Ureter (tissue), 1 donor: ENCODE measurements at regions not wholly inside any gene's neighbourhood (a gene's known extent, or its start where the extent isn't known, plus 50 kb on each side); places are given as distances from the start of the nearest gene placed in this dataset.

Experiments used
- DNase-seq: peaks from one replicate; pipeline ENCODE4 v3.0.0-alpha.2; 2020; ENCODE audit warnings: low spot score
- donor health status: DM: yes; HTN: yes; CAD: no.

DNA sequence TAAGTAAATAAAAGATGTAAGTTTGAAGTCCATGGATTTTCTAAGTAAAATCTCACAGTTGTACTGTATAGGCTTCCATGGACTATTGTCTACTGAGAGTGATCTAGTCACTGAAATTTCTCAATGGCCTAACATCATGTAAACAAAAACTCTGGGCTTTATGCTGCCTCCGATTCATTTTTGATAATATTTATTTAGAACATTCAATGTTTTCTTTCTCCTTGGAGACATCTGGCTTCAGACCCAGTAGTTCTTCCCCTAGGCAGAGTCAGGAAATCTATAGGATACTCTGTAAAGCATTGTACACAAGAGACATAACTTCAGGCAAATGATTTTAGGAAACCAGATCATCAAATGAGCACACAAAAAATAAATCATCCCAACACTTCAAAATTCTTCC is 1208.6 kb upstream of the ZEB2 start:
- no peak for DNase-seq

DNA sequence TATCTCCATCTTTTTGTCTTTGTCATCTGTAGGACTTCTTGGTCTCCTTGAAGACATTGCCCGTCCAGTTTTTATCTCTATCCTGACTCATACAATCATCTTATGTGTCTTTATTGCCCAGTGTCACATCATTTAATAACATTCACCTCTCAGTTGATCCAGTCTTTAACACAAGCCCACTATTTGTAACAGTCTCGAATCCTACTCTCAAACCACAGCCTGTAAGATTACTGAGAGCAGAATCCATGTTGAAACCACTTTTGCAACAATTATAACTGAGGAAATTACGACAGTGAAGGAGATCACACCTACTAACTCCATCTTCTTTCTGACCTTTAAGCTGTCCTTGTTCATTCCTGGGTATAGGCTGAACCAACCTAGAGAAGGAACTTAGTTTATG is 1206.0 kb upstream of the ZEB2 start:
- no peak for DNase-seq

- DNase-seq, result no peak
Observed at GRCh38 chr2:145724311-145724898, 1204.5 kb upstream of the ZEB2 start.

GRCh38 chr2:145723872-145724271 is 1204.0 kb upstream of the ZEB2 start:
- DNase-seq, result no peak

GRCh38 chr2:145721681-145722080 is 1201.8 kb upstream of the ZEB2 start:
- no peak for DNase-seq

GRCh38 chr2:145715601-145716000 is 1195.7 kb upstream of the ZEB2 start:
- DNase-seq, result no peak

DNA sequence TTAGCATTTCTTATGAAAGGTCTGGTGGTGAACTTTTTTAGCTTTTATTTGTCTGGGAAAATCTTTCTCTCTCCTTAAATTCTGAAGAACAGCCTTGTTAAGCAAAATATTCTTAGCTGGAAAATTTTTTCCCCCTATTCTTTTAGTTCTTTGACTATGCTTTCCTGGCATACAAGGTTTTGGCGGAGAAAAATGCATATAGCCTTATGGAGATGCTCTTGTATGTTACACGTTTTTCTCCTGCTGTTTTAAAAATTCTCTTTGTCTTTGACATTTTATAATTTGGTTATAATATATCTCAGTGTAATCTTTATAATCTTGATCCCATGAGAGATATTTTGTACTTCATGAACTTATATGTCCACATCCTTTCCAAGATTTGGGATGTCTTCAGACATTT is 1190.4 kb upstream of the ZEB2 start:
- DNase-seq, result no peak

- DNase-seq, result no peak
Observed at GRCh38 chr2:145702305-145702704, 1182.4 kb upstream of the ZEB2 start.

DNA sequence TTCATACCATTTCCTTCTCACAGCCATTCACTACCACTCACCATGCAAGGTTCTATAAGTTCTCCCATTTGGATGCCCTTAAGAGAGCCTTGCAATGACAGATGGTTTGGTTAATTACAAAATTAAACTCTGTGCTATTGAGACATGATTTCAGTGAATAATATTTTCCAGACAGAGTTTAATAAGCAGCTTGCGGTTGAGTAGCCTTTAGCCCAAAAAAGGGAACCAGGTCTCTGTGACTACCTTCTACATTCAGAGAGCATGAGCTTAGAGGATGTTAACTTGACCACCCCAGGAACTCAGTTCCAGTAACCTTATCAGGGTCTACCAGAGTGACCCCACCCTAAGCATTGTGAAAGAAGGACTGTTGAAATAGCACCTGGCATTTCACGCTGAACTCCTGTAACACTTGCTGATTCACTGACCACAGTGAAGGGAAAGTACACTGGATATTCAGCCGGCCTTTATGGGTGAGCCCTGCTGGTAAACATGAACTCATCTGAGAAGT is 1173.1 kb upstream of the ZEB2 start:
- DNase-seq, result no peak

DNA sequence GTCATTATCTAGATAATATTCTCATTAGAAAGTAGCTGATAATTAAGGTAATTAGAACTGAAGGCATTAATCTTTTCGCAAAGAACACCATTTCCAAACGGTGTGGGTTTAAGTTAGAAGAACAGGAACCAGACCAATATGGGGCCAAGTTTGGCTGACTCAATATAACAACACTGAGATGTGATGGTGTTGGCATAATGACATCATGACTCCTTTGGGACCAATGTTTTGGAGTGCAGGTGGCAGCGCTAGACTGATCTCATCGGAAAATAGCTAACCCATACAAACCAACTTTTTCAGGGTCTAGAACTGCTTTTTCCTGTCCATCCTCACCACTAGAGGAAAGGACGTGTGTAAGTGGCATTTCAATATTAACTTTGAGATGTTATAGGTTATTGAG is 1171.7 kb upstream of the ZEB2 start:
- DNase-seq, result no peak

DNA sequence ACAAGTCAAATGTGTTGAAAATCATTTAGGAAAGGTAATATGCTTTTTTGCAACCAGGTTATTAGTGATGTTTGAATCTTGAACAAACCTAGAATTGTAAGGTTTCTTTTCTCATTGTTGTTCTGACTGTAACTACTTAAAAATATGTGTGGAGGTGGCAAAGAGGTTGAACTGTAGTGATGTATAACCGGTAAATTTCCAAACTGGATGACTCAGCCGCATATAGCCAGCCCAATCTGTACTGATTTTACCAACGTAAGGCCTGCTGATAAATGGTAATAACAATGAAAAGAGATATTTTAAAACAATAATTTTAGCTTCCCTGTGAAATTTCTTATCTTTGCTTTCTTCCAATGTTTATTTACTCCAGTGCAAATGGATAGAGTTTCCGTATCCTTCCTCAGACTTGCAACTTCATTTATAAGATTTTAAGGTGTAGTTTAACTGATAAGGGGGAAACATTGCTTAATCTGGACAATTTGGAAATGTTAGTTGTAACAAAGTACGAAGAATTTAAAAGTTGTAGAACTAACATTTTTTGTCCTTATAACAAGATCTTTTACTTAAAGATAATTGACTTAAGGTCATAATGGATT is 1170.4 kb upstream of the ZEB2 start:
- no peak for DNase-seq

- no peak for DNase-seq
Observed at GRCh38 chr2:145689277-145689676, 1169.4 kb upstream of the ZEB2 start.

DNA sequence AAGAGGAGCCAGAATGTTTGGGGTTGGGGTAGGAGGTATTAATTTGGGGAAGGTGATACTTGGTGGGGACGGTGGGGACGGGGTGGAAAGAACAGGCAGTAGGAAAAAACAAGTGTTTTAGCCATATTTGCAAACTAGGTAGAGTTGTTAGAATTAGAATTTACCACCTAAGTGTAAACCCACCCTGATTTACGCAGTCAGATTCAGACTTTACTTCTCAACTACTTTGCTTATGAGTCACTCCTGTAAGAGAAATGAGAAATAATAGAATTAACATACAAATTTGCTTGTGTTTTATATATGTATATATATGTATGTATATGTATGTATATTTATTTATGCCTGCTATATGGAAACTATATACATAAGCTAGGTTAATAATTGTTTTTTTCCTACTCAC is 1168.2 kb upstream of the ZEB2 start:
- no peak for DNase-seq

DNA sequence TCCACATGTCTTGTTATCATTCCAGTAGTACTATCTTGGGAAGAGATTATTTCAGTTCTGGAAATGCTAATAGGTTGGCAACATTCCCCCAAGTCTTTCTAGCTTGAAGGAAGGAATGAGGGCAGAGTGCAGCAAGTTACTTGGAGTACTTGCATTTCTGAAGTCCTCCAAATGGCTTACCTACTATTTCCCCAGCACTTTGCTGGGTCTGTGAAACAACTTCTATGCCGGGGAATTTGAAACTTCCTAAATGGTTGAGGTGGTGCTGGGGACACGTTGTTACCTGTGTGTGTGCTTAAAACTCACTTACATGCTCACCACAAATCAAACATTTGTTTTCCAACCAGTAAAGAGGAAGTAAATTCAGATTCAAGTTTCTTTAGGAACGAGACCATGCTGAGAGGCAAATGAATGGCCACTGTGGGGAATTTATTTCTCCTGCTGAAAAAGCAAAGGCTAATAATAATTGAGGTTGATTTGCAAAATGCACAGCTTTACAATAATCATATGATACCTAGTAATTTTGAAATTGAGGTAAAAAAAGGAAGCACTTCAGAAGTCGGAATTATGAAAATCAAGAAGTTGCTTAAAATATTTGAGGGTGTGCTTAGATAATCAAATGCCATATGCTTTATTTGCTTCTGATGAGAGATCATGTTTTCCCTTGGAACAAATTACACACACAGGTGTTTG is 1167.7 kb upstream of the ZEB2 start:
- no peak for DNase-seq

DNA sequence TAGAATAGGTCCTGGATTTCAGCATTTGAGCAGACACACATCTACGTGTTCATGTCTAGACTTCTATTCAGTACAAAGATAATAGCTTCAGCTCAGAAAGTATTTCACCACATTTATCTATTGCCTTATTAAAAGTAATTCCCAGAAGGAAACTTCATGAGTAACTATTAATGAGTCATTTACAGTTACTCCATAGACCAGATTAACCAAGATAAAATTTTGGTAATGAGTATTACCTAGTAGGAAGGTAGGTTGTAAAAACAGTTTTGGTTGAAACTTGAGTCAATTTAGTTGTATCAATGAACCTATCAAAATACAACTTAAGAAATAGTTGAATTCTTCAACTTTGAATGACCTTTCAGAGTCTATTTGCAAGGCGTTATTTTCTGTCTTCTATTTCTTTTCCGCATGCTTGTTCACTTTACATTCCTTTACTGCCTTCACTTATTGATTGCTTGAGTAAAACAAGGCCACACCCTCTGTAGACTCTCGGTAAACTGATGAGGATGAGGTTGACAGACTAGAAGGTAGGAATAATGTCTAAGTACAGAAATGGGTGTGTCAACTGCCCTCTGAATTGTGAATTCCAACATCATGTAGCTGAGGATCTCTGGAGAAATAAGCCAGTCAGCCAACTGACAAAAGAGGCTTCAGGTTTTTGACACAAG is 1165.6 kb upstream of the ZEB2 start:
- no peak for DNase-seq

DNA sequence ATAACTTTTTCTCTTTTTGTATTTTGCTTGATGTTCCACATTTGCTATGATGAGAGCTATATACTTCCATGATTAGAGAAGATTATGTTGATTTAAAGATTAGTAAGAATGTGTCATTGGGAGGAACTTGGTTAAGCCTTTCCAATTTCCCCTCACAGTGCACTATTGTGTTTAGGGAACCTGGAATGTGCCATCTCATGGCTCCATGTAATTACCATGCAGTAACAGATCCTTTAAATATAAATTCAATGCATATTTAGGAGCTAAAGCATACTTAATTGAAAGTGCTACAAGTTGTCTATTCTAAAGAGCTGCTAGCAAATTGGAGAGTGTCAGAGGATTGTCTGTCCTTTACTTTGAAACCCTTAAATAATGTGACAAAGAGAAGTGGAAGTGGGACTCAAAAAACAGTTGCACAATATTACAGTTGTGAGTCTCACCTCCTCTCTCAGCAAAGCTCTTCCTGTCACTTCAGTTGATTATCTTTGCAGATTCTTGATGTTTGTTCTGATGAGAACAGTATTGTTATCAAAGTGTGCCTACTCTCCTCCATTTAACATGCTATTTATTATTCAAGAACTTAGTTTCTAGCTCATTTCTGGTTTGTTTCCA is 1162.7 kb upstream of the ZEB2 start:
- DNase-seq, result no peak

DNA sequence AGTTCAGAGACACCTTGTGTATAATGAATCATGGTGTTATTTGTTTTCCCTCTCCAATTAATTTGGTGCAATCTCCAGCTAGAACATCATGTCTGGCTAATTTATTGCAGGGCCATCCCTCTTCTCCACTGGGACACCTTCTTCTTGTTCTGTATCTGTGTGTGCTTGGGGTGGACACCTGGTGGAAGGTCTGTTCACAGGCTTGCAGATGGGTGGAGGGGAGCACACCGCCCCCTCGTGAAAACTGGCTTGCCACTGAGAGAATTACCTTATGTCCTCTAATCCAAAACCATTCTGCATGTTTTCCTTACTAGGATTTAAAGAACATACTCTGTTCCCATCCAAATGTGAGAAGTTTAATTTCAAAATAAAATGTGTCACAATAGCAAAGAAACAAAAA is 1160.4 kb upstream of the ZEB2 start:
- no peak for DNase-seq

- no peak for DNase-seq
Observed at GRCh38 chr2:145677371-145677770, 1157.5 kb upstream of the ZEB2 start.

- no peak for DNase-seq
Observed at GRCh38 chr2:145674705-145675104, 1154.8 kb upstream of the ZEB2 start.

DNA sequence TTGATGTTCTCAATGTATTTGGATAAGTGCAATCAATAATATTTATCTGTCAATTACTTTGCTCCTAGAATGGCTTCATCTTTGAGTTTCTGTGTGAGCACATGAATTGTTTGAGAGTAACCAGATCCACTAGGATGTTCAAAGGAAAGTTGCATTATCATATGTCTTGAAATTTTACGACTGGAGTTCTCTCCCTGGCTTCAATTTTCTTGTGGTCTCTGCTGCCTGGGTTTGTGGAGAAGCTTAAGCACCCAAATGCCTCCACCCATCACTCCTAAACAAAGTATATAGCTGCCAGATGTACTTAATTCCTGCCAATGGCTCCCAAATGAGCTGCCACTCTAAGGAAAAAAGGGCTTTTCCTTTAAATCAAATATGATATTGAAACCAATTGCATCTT is 1149.4 kb upstream of the ZEB2 start:
- no peak for DNase-seq

- no peak for DNase-seq
Observed at GRCh38 chr2:145666552-145666951, 1146.6 kb upstream of the ZEB2 start.

- DNase-seq, result no peak
Observed at GRCh38 chr2:145657265-145657664, 1137.3 kb upstream of the ZEB2 start.
